HEK293 (cell line): ENCODE measurements at regions not wholly inside any gene's neighbourhood (a gene's known extent, or its start where the extent isn't known, plus 50 kb on each side); places are given as distances from the start of the nearest gene placed in this dataset.

ENCODE experiments used
- CTCF ChIA-PET: fragments of 350-600 bp; formaldehyde crosslinking; extraction: SDS; loops from one replicate; lab custom pipeline; 2021; ENCODE audit warnings: antibody characterized with exemption; lab: Yijun Ruan, JAX
- POLR2A ChIA-PET: fragments of 300-600 bp; formaldehyde crosslinking; extraction: SDS; loops from one replicate; lab custom pipeline; 2020; ENCODE audit warnings: antibody characterized with exemption, inconsistent platforms; lab: Yijun Ruan, JAX
- H3K27ac ChIP-seq: fragments of 200-500 bp; sonication (Bioruptor generic); 2 replicates; pipeline ENCODE4 v1.5.1; 2014; ENCODE audit warnings: low read depth, low read length, control low read depth, inconsistent platforms; ENCODE audit errors: extremely low read depth
- H3K36me3 ChIP-seq, 2 experiments: fragments of 200-500 bp in 1 of 2; sonication (Bioruptor generic) in 1 of 2; 1 replicate in 1 of 2; 2 replicates in 1 of 2; pipeline ENCODE4 v1.5.1; 2014 to 2017; ENCODE audit warnings: inconsistent platforms in 2 of 2, low read length in 2 of 2; ENCODE audit not compliant: control insufficient read depth in 2 of 2, insufficient read depth in 1 of 2
- H3K4me1 ChIP-seq: fragments of 200-500 bp; sonication (Bioruptor generic); 2 replicates; pipeline ENCODE4 v1.5.1; 2014; ENCODE audit warnings: mild to moderate bottlenecking, low read length, inconsistent platforms; ENCODE audit not compliant: control insufficient read depth, insufficient read depth
- H3K4me3 ChIP-seq: 2 replicates; pipeline ENCODE4 v1.5.1; 2011; ENCODE audit warnings: low read depth, mild to moderate bottlenecking, control low read depth, low read length, moderate library complexity
- H3K9me3 ChIP-seq: fragments of 200-500 bp; sonication (Bioruptor generic); 2 replicates; pipeline ENCODE4 v1.5.1; 2014; ENCODE audit warnings: low read depth, low read length, inconsistent platforms; ENCODE audit not compliant: control insufficient read depth, insufficient read depth
- HOXD13 ChIP-seq: sonication (generic); formaldehyde crosslinking; IDR thresholded peaks from 2 replicates; pipeline ENCODE4 v1.8.0; 2022; ENCODE audit warnings: missing genetic modification reagents, borderline replicate concordance
- KLF7 ChIP-seq: fragments of 450-650 bp; formaldehyde crosslinking; IDR thresholded peaks from 2 replicates; pipeline ENCODE4 v1.5.1; 2016; ENCODE audit warnings: missing biosample characterization, missing genetic modification characterization, borderline replicate concordance
- PRDM1 ChIP-seq: fragments of 450-650 bp; formaldehyde crosslinking; IDR thresholded peaks from 2 replicates; pipeline ENCODE4; 2016; ENCODE audit warnings: missing biosample characterization, missing genetic modification characterization
- ZBTB1 ChIP-seq: fragments of 450-650 bp; formaldehyde crosslinking; IDR thresholded peaks from 2 replicates; pipeline ENCODE4 v1.5.1; 2016; ENCODE audit warnings: missing biosample characterization, missing genetic modification characterization
- ZIC2 ChIP-seq: fragments of 450-650 bp; formaldehyde crosslinking; IDR thresholded peaks from 2 replicates; pipeline ENCODE4 v1.5.1; 2016; ENCODE audit warnings: missing biosample characterization, missing genetic modification characterization
- ZNF10 ChIP-seq: fragments of 450-650 bp; formaldehyde crosslinking; IDR thresholded peaks from 2 replicates; pipeline ENCODE4 v1.5.1; 2017; ENCODE audit warnings: missing biosample characterization, missing genetic modification characterization
- ZNF140 ChIP-seq: fragments of 450-650 bp; formaldehyde crosslinking; IDR thresholded peaks from 2 replicates; pipeline ENCODE4 v1.5.1; 2016; ENCODE audit warnings: missing biosample characterization, missing genetic modification characterization
- ZNF175 ChIP-seq: fragments of 450-650 bp; formaldehyde crosslinking; IDR thresholded peaks from 2 replicates; pipeline ENCODE4 v1.5.1; 2016; ENCODE audit warnings: missing biosample characterization, missing genetic modification characterization
- ZNF19 ChIP-seq: fragments of 450-650 bp; formaldehyde crosslinking; IDR thresholded peaks from 2 replicates; pipeline ENCODE4; 2016; ENCODE audit warnings: missing biosample characterization, missing genetic modification characterization, low read depth
- ZNF2 ChIP-seq: fragments of 450-650 bp; formaldehyde crosslinking; IDR thresholded peaks from 2 replicates; pipeline ENCODE4 v1.5.1; 2016; ENCODE audit warnings: missing biosample characterization, missing genetic modification characterization
- ZNF211 ChIP-seq: fragments of 450-650 bp; formaldehyde crosslinking; IDR thresholded peaks from 2 replicates; pipeline ENCODE4 v1.5.1; 2016; ENCODE audit warnings: low read depth, missing biosample characterization, missing genetic modification characterization
- ZNF335 ChIP-seq: fragments of 450-650 bp; formaldehyde crosslinking; conservative IDR thresholded peaks from 2 replicates; pipeline ENCODE4 v1.5.1; 2016; ENCODE audit warnings: missing biosample characterization, missing genetic modification characterization
- ZNF514 ChIP-seq: fragments of 450-650 bp; formaldehyde crosslinking; IDR thresholded peaks from 2 replicates; pipeline ENCODE4 v1.5.1; 2016; ENCODE audit warnings: missing biosample characterization, missing genetic modification characterization
- ZNF560 ChIP-seq: fragments of 450-650 bp; formaldehyde crosslinking; IDR thresholded peaks from 2 replicates; pipeline ENCODE4 v1.5.1; 2017; ENCODE audit warnings: missing biosample characterization, missing genetic modification characterization, borderline replicate concordance
- ZNF571 ChIP-seq: fragments of 450-650 bp; formaldehyde crosslinking; IDR thresholded peaks from 2 replicates; pipeline ENCODE4 v1.5.0; 2017; ENCODE audit warnings: missing biosample characterization, missing genetic modification characterization
- ZNF785 ChIP-seq: fragments of 450-650 bp; formaldehyde crosslinking; IDR thresholded peaks from 2 replicates; pipeline ENCODE4 v1.5.1; 2016; ENCODE audit warnings: missing biosample characterization, missing genetic modification characterization
- ZNF837 ChIP-seq: fragments of 450-650 bp; formaldehyde crosslinking; IDR thresholded peaks from 2 replicates; pipeline ENCODE4 v1.5.1; 2016; ENCODE audit warnings: missing biosample characterization, missing genetic modification characterization
- TF ChIP-seq, protein P1 (sequence below): fragments of 450-650 bp; IDR thresholded peaks from 2 replicates; pipeline ENCODE4 v1.5.1; 2018; ENCODE audit warnings: missing biosample characterization, missing genetic modification characterization
- TF ChIP-seq, protein P2 (sequence below): fragments of 450-650 bp; IDR thresholded peaks from 2 replicates; pipeline ENCODE4 v1.5.1; 2018; ENCODE audit warnings: missing biosample characterization, mild to moderate bottlenecking, missing genetic modification characterization
- TF ChIP-seq, protein P3 (sequence below): fragments of 450-650 bp; formaldehyde crosslinking; IDR thresholded peaks from 2 replicates; pipeline ENCODE4 v1.5.1; 2016; ENCODE audit warnings: missing biosample characterization, missing genetic modification characterization
- TF ChIP-seq, protein P4 (sequence below): fragments of 450-650 bp; formaldehyde crosslinking; IDR thresholded peaks from 2 replicates; pipeline ENCODE4 v1.5.1; 2016; ENCODE audit warnings: missing biosample characterization, missing genetic modification characterization

DNA sequence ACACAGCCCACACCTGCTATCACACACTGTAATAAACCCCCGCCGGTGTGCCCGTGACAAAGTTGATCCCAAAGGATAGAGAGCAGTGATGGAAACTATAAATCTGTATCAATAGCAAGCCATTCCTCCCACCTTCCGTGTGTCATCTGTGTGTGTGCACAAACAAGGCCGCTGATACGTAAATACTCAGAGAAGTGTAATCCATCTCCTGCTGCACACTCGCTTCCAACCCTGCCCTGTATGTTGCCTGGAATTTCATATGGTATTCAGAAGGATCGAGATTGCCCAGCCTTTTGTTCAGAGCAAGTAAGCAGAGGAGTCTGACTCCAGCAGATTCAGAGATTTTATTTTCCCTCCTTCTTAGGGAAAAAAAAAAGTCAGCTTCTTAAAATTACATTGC is 581.1 kb upstream of the ZFHX3 start:
- no peaks in the 10 kb centered on the region for H3K9me3 ChIP-seq
- no peaks in the 10 kb centered on the region for H3K36me3 ChIP-seq
- no peak overlapping the region for H3K4me3 ChIP-seq
- CTCF ChIA-PET: no interaction called here
- TF ChIP-seq, protein P1, sequence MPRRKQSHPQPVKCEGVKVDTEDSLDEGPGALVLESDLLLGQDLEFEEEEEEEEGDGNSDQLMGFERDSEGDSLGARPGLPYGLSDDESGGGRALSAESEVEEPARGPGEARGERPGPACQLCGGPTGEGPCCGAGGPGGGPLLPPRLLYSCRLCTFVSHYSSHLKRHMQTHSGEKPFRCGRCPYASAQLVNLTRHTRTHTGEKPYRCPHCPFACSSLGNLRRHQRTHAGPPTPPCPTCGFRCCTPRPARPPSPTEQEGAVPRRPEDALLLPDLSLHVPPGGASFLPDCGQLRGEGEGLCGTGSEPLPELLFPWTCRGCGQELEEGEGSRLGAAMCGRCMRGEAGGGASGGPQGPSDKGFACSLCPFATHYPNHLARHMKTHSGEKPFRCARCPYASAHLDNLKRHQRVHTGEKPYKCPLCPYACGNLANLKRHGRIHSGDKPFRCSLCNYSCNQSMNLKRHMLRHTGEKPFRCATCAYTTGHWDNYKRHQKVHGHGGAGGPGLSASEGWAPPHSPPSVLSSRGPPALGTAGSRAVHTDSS (tag by site-specific recombination): no peak
- TF ChIP-seq, protein P2, sequence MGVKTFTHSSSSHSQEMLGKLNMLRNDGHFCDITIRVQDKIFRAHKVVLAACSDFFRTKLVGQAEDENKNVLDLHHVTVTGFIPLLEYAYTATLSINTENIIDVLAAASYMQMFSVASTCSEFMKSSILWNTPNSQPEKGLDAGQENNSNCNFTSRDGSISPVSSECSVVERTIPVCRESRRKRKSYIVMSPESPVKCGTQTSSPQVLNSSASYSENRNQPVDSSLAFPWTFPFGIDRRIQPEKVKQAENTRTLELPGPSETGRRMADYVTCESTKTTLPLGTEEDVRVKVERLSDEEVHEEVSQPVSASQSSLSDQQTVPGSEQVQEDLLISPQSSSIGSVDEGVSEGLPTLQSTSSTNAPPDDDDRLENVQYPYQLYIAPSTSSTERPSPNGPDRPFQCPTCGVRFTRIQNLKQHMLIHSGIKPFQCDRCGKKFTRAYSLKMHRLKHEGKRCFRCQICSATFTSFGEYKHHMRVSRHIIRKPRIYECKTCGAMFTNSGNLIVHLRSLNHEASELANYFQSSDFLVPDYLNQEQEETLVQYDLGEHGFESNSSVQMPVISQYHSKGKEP (tag by site-specific recombination): no peak
- TF ChIP-seq ZNF571 (tag by site-specific recombination) (no peak), ZNF175 (tag by site-specific recombination) (no peak), ZNF335 (tag by site-specific recombination) (no peak), KLF7 (tag by site-specific recombination) (no peak), ZNF211 (tag by site-specific recombination) (no peak), ZIC2 (tag by site-specific recombination) (no peak), PRDM1 (tag by site-specific recombination) (no peak), ZNF785 (tag by site-specific recombination) (no peak), ZNF19 (no peak)
- no peaks in the 10 kb centered on the region for H3K4me1 ChIP-seq
- POLR2A ChIA-PET: no interaction called here
- H3K27ac ChIP-seq: no peak overlapping the region

DNA sequence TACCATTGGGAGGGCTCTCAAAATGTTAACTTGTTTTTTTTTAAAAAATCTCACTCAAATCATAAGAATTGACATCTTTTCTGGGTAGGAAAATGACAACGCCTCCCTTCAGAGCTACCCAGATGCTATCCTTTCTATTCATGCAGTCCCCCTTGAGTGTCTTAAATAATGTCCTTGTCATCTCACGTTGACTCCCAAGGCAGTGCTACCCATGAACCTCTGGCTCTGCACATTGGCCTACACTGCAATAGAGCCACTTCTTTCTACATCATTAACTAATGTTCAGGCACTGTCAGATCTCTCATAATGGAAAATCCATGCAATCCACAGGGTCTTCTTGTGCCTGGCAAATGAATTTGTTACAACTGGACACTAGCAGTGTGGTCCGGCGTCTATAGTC is 569.8 kb upstream of the ZFHX3 start:
- Histone ChIP-seq H3K27ac (no peak overlapping the region), H3K9me3 (no peaks in the 10 kb centered on the region), H3K36me3 (no peaks in the 10 kb centered on the region), H3K4me3 (no peak overlapping the region), H3K4me1 (no peaks in the 10 kb centered on the region)
- no peak for TF ChIP-seq HOXD13 (CRISPR knock-in tag)
- CTCF ChIA-PET: no interaction called here
- POLR2A ChIA-PET: no interaction called here

DNA sequence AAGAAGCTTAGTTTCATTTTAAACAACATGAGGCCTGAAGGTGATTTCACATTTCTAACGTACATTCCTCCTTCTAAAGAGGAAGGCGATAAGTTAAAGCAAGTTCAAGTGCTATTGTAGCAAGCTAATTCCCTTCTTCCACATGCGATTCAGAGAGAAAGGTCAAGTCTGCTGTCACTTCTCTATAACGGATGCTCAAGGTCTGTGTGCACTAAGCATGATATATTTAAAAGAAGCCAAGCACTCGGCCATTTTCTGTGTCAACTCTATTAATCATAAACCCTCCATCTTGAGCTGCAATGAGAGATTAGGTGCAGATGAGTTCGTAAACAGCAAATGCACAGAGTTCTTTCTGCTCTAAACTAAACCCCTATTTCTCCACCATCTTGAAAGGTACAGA is 568.8 kb upstream of the ZFHX3 start:
- POLR2A ChIA-PET: no interaction called here

More for the DNA sequence above, 568.8 kb upstream of the ZFHX3 start:
- no peaks in the 10 kb centered on the region for H3K4me1 ChIP-seq
- CTCF ChIA-PET: no interaction called here
- no peaks in the 10 kb centered on the region for H3K9me3 ChIP-seq
- no peaks in the 10 kb centered on the region for H3K36me3 ChIP-seq
- TF ChIP-seq, protein P3, sequence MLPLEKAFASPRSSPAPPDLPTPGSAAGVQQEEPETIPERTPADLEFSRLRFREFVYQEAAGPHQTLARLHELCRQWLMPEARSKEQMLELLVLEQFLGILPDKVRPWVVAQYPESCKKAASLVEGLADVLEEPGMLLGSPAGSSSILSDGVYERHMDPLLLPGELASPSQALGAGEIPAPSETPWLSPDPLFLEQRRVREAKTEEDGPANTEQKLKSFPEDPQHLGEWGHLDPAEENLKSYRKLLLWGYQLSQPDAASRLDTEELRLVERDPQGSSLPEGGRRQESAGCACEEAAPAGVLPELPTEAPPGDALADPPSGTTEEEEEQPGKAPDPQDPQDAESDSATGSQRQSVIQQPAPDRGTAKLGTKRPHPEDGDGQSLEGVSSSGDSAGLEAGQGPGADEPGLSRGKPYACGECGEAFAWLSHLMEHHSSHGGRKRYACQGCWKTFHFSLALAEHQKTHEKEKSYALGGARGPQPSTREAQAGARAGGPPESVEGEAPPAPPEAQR (tag by site-specific recombination): no peak
- TF ChIP-seq ZNF2 (tag by site-specific recombination) (no peak), ZNF560 (no peak), ZNF514 (no peak), ZNF140 (tag by site-specific recombination) (no peak), ZNF837 (tag by site-specific recombination) (no peak), ZBTB1 (tag by site-specific recombination) (no peak), ZNF10 (tag by site-specific recombination) (no peak)
- TF ChIP-seq, protein P4, sequence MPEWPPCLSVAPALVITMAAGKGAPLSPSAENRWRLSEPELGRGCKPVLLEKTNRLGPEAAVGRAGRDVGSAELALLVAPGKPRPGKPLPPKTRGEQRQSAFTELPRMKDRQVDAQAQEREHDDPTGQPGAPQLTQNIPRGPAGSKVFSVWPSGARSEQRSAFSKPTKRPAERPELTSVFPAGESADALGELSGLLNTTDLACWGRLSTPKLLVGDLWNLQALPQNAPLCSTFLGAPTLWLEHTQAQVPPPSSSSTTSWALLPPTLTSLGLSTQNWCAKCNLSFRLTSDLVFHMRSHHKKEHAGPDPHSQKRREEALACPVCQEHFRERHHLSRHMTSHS: no peak
- no peak overlapping the region for H3K27ac ChIP-seq
- H3K4me3 ChIP-seq: no peak overlapping the region
